Endometrial microvascular endothelial cells (primary cell): ENCODE measurements at regions not wholly inside any gene's neighbourhood (a gene's known extent, or its start where the extent isn't known, plus 50 kb on each side); places are given as distances from the start of the nearest gene placed in this dataset.
"Not testable (repeated sequence)": the region's sequence is repeated elsewhere in the genome, so short reads cannot be mapped to it uniquely, and the experiment has no call there.

ENCODE experiments used
- in situ Hi-C: cut with HindIII; loops from 2 replicates; pipeline ENCODE4 v1.10.0; 2017; ENCODE audit warnings: low sequenced_read_pairs, low pct_unique_long_range_greater_than_20kb; ENCODE audit errors: inconsistent ontology term

DNA sequence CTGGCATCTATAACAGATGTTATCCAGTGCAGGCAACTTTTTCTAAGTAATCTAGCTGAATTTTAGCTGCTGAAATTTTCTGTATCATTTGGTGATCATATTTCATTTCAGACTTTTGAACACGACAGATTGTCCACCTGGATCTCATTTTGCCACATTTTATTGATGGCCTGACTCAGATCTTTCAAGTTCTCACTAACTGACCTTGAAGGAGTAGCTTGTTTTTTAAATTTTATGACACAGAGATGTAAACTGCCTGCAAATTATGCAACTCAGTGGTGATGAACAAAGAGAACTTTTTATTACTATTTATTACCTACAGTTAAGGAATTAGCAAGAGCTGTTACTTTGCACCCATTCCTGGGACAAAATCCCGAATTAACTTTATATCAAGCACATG, 366.4 kb downstream of the PAX1 start:
- in situ Hi-C loops = no loop called here

- in situ Hi-C loops = no loop called here
Measured at GRCh38 chr20:22070610-22071058, 365.2 kb downstream of the PAX1 start.

GRCh38 chr20:22063753-22064152, 358.3 kb downstream of the PAX1 start:
- in situ Hi-C loops = no loop called here

DNA sequence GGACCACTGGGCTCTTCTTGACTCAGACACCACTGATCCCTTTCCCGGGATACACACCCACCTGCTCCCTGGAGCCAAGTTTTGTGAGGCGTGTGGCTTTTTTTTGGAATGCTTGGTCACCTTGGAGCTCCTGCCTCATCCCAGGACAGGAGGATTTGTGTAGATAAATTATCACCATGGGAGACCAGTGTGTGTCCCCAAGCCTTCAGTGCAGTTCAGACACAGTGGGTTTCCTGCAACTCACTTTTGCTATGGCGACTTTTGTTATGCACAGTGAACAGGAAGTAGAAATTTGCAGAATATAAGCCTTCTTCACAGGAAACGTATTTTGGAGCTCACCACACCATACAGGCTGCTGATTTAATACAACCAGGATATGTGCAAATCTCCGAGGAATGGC, 357.4 kb downstream of the PAX1 start:
- in situ Hi-C loops = no loop called here

- in situ Hi-C loops = no loop called here
Measured at GRCh38 chr20:22060610-22061009, 355.1 kb downstream of the PAX1 start.

DNA sequence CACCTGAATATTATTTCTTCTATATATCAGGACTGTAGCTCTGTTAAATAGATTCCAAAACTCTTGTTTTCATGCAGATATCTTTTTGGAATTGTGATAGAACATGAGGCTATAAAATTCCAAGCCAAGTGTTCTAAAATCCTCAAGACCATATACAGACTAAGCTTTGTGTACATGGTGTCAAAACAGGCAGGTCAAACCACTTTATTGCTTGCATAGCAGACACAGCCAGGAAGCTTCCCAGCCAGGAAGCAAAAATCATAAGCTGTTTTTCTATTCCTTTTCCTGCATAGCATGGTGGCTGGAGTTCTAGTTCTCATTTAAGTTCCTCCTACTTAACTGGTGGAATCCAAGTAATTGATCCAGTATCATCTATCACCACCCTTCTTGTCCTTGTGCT, 353.3 kb downstream of the PAX1 start:
- in situ Hi-C loops = no loop called here

DNA sequence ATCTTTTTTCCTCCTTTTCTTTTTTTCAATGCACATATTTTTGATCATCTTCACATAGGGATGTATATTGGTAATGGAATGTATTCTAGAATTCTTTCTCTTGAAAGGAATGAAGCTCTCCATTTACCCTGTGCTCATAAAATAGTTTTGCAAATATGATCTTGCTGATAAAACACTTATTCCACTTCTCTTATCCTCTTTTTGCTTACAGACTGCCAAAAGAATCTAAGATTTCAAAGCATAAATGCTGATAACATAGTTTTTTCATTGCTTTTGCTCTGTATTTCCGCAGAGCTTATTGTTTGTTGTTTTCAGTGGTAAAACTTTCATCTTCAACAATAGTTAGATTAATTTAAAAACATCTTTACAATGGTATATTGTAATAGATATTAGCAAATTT, 350.5 kb downstream of the PAX1 start:
- in situ Hi-C loops = no loop called here

- in situ Hi-C loops = no loop called here
Measured at GRCh38 chr20:22052025-22052650, 346.7 kb downstream of the PAX1 start.

GRCh38 chr20:22045956-22046507, 340.6 kb downstream of the PAX1 start:
- in situ Hi-C loops = not testable (repeated sequence)

DNA sequence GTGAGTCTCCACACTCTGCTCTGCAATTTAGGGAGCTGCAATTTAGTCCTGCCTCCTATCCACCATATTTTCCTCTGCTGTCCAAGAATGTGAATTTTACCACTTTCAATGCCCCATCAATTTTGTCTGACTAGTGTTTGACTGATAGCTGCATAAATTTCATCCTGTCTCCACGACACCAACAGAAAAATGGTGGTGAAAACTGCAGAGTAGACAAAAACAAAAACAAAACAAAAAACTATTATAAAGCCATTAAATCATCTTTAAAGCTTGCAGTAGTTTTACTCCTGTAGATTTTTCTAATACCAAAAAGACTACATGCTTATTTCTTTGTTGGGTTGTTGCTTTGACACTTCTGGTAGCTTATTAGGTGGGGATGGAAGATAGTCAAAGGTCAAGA, 322.0 kb downstream of the PAX1 start:
- in situ Hi-C loops = no loop called here

- in situ Hi-C loops = no loop called here
Measured at GRCh38 chr20:22020201-22020600, 314.7 kb downstream of the PAX1 start.

- in situ Hi-C loops = no loop called here
Measured at GRCh38 chr20:22008456-22008855, 303.0 kb downstream of the PAX1 start.

- in situ Hi-C loops = no loop called here
Measured at GRCh38 chr20:22006306-22006705, 300.8 kb downstream of the PAX1 start.

DNA sequence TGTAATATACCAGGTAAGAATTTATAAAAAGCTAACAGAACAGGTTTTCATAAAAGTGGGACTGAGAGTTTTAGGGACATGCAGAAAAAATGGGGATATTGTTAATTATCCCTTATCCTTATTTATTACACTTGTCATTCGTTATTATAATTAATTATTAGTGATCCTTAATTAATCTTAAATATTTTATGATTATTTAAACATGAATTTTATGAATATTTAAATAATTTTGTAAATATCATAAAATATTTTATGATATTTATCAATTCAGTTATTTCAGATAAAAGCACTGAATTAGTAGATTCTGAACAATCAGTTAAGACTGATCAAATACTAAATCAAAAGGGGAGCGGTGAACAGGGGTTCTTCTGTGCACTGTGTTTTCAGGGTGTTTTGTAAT, 300.1 kb downstream of the PAX1 start:
- in situ Hi-C loops = no loop called here

DNA sequence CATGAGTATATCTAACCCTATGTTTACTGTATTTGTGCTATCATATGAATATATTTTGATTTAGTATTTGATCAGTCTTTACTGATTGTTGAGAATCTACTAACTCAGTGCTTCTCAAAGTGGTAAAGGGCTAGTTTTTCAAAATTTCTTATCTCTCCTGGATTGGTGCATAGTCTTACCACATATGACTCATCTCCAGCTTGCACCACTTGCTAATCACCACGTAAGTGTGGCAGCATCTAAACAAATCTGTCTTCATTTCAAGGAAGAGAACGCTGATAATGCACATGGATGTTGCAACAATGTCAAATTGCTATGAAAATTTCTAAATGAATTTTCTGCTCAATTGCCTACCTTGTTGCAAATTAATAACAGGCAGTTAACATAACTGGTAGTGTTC, 299.5 kb downstream of the PAX1 start:
- in situ Hi-C loops = no loop called here

GRCh38 chr20:22003680-22004079, 298.2 kb downstream of the PAX1 start:
- in situ Hi-C loops = no loop called here

DNA sequence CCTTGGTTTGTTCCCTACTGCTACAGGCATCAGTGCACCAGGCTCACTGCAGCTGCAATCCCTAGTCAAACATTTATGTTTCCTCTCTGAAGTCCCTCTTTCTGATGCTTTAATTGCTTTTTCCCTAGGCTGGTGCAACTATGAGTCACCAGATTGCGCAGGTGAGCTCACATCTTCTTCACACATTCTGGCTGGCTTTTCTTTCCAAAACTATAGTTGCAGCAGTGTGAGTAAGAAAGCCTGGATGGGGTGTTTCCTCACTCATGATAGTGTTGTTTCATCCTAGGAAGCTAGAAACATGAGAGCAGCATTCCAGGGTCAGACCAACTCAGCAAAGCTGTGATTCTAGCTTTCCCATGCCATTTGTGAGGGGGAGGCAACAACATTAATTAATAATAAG, 296.4 kb downstream of the PAX1 start:
- in situ Hi-C loops = no loop called here

DNA sequence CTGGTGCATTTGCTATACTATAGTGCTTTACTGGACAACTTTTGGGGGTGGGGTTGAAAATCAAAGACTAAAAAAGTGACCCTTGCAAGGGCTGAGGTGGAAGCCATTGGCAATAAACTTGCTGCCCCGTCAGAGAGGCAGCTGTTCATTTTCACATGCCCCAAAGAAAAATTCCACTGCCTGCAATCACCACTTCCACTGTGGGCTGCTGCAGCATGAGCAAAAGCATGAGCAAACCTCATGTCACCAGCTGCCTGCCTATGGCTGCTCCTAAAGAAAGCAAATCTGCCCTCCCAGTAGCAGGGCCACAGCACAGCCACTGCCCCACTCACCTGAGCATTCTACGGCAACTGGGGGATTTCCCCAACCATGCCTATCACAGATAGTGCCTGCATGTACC, 290.0 kb downstream of the PAX1 start:
- in situ Hi-C loops = no loop called here

DNA sequence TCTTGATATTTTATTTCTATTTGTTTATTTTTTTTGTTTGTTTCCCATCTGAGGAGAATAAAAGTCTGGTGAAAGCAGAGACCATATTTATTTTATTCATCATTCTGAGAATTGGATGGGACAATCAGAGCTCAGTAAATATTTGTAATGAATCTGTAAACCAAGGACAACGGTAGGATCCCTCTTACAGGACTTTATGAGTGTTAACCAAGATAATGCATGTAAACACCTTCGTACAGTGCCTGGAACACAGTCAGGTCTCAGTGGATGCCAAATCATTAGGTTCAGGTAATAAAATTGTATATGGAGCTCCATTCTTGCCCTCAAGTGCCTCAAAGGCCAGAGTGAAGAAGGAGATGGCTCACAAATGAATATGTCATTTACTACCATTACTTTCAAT, 288.7 kb downstream of the PAX1 start:
- in situ Hi-C loops = no loop called here

DNA sequence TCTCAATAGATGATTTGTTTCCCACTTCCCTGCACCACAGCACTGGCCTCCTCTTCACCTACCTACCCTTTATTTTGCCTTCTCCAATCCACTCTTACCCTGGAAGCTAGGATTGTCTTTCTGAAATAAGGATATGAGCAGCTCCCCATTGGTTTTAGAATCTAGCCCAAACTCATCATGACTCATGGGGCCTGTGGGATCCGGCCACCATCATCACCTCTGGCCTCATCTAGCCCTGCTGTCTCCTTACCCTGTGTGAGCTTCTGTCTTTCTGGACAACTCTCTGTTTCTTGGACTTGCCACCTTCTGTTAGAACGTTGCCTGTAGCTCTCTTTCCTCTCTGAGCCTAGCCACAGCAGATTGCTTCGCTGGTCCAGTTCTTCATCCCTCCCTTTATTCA, 277.1 kb downstream of the PAX1 start:
- in situ Hi-C loops = no loop called here
